NCI-H2171 treated with DMSO at 0.1 percent for 48 hours (cell line): ENCODE measurements at regions not wholly inside any gene's neighbourhood (a gene's known extent, or its start where the extent isn't known, plus 50 kb on each side); places are given as distances from the start of the nearest gene placed in this dataset.
"Not testable (repeated sequence)": the region's sequence is repeated elsewhere in the genome, so short reads cannot be mapped to it uniquely, and the experiment has no call there.

Source experiments
- DNase-seq: peaks from one replicate; lab custom pipeline; 2025; lab: John Stamatoyannopoulos, UW

DNA sequence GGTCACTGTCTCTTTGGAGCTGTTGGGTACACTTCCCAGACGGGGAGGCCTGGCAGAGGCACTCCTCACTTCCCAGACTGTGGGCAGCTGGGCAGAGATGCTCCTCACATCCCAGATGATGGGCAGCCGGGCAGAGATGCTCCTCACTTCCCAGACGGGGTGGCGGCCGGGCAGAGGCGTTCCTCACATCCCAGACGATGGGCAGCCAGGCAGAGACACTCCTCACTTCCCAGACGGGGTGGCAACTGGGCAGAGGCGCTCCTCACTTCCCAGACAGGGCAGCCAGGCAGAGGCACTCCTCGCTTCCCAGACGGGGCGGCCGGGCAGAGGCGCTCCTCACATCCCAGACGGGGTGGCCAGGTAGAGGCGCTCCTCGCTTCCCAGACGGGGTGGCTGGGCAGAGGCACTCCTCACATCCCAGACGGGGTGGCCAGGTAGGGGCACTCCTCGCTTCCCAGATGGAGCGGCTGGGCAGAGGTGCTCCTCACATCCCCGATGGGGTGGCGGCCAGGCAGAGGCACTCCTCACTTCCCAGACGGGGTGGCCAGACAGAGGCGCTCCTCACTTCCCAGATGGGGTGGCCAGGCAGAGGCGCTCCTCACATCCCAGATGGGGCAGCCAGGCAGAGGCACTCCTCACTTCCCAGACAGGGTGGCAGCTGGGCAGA, 833.1 kb upstream of the RAG2 start:
- DNase-seq, result not testable (repeated sequence)

DNA sequence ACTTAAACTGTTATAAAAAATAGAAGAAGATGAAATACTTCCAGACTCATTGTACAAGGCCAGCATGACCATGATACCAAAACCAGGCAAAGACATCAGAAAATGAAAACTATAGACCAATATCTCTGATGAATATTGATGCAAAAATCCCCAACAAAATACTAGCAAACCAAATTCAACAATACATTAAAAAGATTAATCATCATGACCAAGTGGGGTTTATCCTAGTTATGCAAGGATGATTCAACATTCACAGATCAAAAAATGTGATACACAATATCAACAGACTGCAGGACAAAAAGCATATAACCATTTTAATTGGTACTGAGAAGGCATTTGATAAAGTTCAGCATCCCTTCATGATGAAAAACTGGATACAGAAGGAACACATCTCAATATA, 824.5 kb upstream of the RAG2 start:
- no peak for DNase-seq

DNA sequence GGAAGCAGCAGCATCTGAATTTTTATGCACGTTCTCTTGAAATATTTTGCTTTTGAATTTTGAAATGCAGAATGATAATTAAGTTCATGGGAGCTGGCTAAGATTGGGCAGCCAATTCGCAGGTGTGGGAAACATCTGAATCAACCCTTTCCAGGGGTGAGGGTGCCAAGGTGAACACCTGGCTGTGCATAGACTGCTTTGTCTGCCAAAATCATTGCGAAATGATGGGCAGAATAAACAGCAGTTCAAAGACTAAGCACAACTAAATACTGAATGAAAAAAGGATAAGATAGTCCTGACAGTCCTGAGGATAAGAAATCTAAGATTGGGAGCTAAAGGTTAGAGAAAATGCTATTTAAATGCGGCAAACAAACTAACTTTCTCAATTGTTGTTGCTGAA, 813.3 kb upstream of the RAG2 start:
- DNase-seq, result no peak

- no peak for DNase-seq
Measured at GRCh38 chr11:37409124-37409523, 811.1 kb upstream of the RAG2 start.

DNA sequence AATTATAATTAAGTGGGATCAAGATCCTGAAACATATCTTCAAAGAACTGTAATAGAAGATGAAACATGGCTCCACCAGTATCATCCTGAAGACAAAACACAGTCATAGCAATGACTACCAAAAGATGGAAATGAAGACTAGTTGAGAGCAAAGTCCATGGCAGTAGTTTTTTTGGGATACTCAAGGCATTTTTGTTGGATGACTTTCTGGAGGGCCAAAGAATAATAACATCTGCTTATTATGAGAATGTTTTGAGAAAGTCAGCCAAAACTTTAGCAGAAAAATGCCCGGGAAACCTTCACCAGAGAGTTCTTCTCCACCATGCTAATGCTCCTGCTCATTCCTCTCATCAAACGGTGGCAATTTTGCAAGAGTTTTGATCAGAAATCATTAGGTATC, 809.4 kb upstream of the RAG2 start:
- DNase-seq, result no peak

DNA sequence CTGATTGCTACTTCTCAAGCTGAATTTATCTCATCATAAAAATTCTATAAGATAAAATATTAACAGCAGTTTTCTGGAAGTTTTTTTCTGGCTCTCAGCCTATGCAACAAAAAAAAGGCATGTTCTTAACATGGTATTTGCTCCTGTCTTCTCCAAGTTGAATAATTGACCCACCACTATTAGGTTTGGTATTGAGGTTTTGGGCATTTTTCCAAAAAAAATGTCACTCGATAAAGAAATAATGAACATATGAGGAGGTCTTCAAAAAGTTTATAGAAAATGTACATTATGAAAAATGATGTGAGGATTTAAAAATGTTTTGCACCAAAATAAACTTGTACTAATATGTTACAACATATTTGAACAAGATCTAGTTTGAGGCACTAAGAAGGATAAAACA, 808.6 kb upstream of the RAG2 start:
- no peak for DNase-seq

- no peak for DNase-seq
Measured at GRCh38 chr11:37404231-37404630, 806.2 kb upstream of the RAG2 start.

- no peak for DNase-seq
Measured at GRCh38 chr11:37402663-37403062, 804.6 kb upstream of the RAG2 start.

- DNase-seq, result no peak
Measured at GRCh38 chr11:37394236-37394870, 796.3 kb upstream of the RAG2 start.

GRCh38 chr11:37391615-37392014, 793.6 kb upstream of the RAG2 start:
- no peak for DNase-seq

- DNase-seq, result no peak
Measured at GRCh38 chr11:37390576-37391083, 792.6 kb upstream of the RAG2 start.

GRCh38 chr11:37378958-37379357, 780.9 kb upstream of the RAG2 start:
- DNase-seq, result no peak

DNA sequence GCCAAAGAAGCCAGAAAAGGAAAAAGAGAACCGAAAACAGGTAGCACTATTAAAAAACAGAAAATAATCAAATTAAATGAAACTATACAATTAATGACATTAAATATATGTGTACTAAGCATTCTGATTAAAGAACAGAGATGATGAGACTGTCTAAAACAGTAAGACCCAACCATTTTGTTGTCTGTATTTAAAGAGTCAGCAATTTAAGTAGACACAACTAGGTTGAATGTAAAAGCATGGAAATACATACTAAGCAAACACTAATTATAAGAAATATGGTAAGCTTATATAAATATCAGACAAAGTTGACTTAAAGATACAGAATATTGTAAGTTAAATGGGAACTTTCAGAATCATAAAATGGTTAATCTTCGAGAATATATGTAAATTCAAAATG, 774.6 kb upstream of the RAG2 start:
- DNase-seq, result no peak

DNA sequence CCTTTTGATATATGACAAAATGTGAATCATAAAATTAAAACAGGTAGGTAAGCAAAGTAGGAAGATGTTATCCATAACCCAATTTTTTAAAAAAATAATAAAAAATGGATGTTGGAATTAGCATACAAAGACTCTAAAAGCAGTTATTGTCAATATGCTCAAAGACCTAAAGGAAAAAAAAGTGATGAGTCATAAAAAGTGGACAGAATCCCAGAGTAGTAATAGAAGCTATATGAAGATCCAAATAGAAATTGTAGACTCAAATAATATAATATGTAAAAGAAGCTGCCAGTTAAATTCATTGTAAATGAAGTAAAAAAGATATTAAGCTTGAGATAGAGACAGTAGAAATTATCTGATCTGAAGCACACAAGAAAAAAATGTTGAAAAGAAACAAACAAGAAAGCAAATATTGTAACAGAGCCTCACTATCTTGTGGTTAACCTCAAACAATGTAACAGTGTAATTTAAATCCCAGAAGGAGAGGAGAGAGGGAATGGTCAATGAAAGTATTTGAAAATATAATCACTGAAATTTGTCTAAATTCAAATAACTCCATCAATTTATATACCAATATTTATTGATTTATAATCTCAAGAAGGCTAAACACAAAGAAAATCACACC, 773.4 kb upstream of the RAG2 start:
- no peak for DNase-seq

- no peak for DNase-seq
Measured at GRCh38 chr11:37370817-37371216, 772.8 kb upstream of the RAG2 start.

- DNase-seq, result no peak
Measured at GRCh38 chr11:37364246-37364839, 766.3 kb upstream of the RAG2 start.

- DNase-seq, result no peak
Measured at GRCh38 chr11:37353192-37353591, 755.2 kb upstream of the RAG2 start.

DNA sequence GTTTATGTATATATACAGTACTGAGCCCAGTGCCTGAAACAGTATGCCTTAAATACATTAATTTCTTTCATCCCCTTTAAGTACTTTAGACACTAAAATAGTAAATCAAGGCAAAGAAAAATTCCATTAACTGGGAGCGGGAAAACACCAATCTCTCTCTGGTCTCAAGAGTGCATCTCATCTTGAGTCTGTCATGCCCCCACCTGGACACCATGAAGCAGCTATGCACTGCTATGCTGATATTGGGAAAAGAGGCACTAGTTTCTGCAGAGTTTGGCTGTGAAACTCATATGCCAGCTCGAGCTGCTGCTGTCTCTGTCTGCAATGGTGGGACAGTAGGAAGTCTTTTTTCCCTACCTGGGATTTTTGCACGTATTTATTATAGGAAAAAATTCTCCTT, 754.4 kb upstream of the RAG2 start:
- no peak for DNase-seq

GRCh38 chr11:37343290-37343689, 745.3 kb upstream of the RAG2 start:
- DNase-seq, result no peak

- DNase-seq, result no peak
Measured at GRCh38 chr11:37336401-37336800, 738.4 kb upstream of the RAG2 start.

GRCh38 chr11:37333345-37333744, 735.3 kb upstream of the RAG2 start:
- DNase-seq, result no peak

DNA sequence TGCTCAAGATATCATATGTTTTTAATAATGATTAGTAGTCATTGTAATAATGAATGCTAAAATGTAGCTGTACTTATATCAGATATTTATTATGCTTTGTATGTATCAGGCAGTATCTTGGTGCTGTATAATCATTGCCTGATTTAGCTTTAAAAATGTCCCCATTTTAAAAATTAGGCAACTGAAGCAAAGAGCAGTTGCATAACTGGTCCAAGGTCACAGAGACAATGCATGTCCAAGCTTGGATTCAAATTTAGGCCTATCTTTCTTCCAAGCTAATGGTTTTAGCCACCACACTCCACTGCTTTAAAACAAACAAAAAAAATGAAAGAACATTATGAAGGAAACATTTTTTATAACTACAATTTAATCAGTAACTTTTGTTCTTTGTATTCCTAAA, 725.8 kb upstream of the RAG2 start:
- no peak for DNase-seq
